Neural cell (in vitro differentiated cells): ENCODE measurements at regions not wholly inside any gene's neighbourhood (a gene's known extent, or its start where the extent isn't known, plus 50 kb on each side); places are given as distances from the start of the nearest gene placed in this dataset.

Experiments used
- CTCF ChIP-seq: fragments of 450-650 bp; IDR thresholded peaks from 2 replicates; pipeline ENCODE4 v1.5.1; 2014; ENCODE audit warnings: antibody characterized with exemption, mild to moderate bottlenecking, moderate library complexity; ENCODE audit not compliant: poor library complexity, severe bottlenecking
- EZH2 ChIP-seq: fragments of 200-600, 300-800 bp; shearing (Covaris generic), sonication (generic); IDR thresholded peaks from 2 replicates; pipeline ENCODE4 v1.6.1; 2014; ENCODE audit warnings: antibody characterized with exemption, low read length, borderline replicate concordance, mild to moderate bottlenecking; ENCODE audit not compliant: insufficient read depth, poor library complexity, severe bottlenecking
- POLR2AphosphoS5 ChIP-seq: IDR thresholded peaks from 2 replicates; pipeline ENCODE4 v1.6.1; 2012
- SMC3 ChIP-seq: fragments of 450-650 bp; conservative IDR thresholded peaks from 2 replicates; pipeline ENCODE4 v1.6.1; 2014; ENCODE audit warnings: antibody characterized with exemption, mild to moderate bottlenecking, moderate library complexity; ENCODE audit not compliant: poor library complexity

- TF ChIP-seq CTCF: no peak
- no peak for TF ChIP-seq POLR2AphosphoS5
- no peak for TF ChIP-seq SMC3
- no peak for TF ChIP-seq EZH2
Measured at GRCh38 chr5:15326932-15327331, 173.0 kb upstream of the FBXL7 start.
